ENCODE measurements at regions not wholly inside any gene's neighbourhood (a gene's known extent, or its start where the extent isn't known, plus 50 kb on each side); places are given as distances from the start of the nearest gene placed in this dataset.

GRCh38 chr5:164185000-164185399 lies 679.6 kb downstream of the MAT2B start:
- no peak for TF ChIP-seq CTCF (IDR thresholded peaks at IDR 0.05; ENCODE audit: extremely low read depth, low read depth, low read length)
- Histone ChIP-seq H3K79me2 (ENCODE audit: insufficient read depth, low read length) (no peaks in the 10 kb centered on the region), H2AFZ (ENCODE audit: low read length) (no peak overlapping the region), H4K20me1 (ENCODE audit: insufficient read depth, low read length) (no peaks in the 10 kb centered on the region), H3K4me3 (ENCODE audit: insufficient read depth, low read length) (no peak overlapping the region), H3K4me1 (ENCODE audit: insufficient read depth, low read length) (peaks cover 10% of the 10 kb centered on the region), H3K4me2 (ENCODE audit: insufficient read depth, low read length) (no peak overlapping the region), H3K9me3 (ENCODE audit: low read depth, low read length) (no peaks in the 10 kb centered on the region), H3K27me3 (ENCODE audit: insufficient read depth, low read length) (no peaks in the 10 kb centered on the region), H3K36me3 (ENCODE audit: insufficient read depth, low read length) (no peaks in the 10 kb centered on the region), H3K27ac (ENCODE audit: low read depth, low read length) (no peak overlapping the region)
- no peak for DNase-seq (ENCODE audit: insufficient read length, low spot score, missing footprints)

GRCh38 chr5:164186550-164186949 lies 681.1 kb downstream of the MAT2B start:
- H3K27me3 ChIP-seq (ENCODE audit: insufficient read depth, low read length), result no peaks in the 10 kb centered on the region
- no peaks in the 10 kb centered on the region for H3K9me3 ChIP-seq (ENCODE audit: low read depth, low read length)
- no peak overlapping the region for H3K27ac ChIP-seq (ENCODE audit: low read depth, low read length)
- no peaks in the 10 kb centered on the region for H3K36me3 ChIP-seq (ENCODE audit: insufficient read depth, low read length)
- no peak overlapping the region for H3K4me2 ChIP-seq (ENCODE audit: insufficient read depth, low read length)
- no peak overlapping the region for H2AFZ ChIP-seq (ENCODE audit: low read length)
- no peaks in the 10 kb centered on the region for H3K79me2 ChIP-seq (ENCODE audit: insufficient read depth, low read length)
- DNase-seq (ENCODE audit: insufficient read length, low spot score, missing footprints), result no peak
- no peak for TF ChIP-seq CTCF (IDR thresholded peaks at IDR 0.05; ENCODE audit: extremely low read depth, low read depth, low read length)
- no peak overlapping the region for H3K4me3 ChIP-seq (ENCODE audit: insufficient read depth, low read length)
- H4K20me1 ChIP-seq (ENCODE audit: insufficient read depth, low read length), result no peaks in the 10 kb centered on the region
- H3K4me1 ChIP-seq (ENCODE audit: insufficient read depth, low read length), result peaks cover 20% of the 10 kb centered on the region

GRCh38 chr5:164187785-164188184 lies 682.4 kb downstream of the MAT2B start:
- Histone ChIP-seq H3K27me3 (ENCODE audit: insufficient read depth, low read length) (no peaks in the 10 kb centered on the region), H4K20me1 (ENCODE audit: insufficient read depth, low read length) (no peaks in the 10 kb centered on the region), H3K79me2 (ENCODE audit: insufficient read depth, low read length) (no peaks in the 10 kb centered on the region), H2AFZ (ENCODE audit: low read length) (no peak overlapping the region), H3K9me3 (ENCODE audit: low read depth, low read length) (no peaks in the 10 kb centered on the region), H3K4me2 (ENCODE audit: insufficient read depth, low read length) (no peak overlapping the region), H3K27ac (ENCODE audit: low read depth, low read length) (peak overlapping the region; percentile 34), H3K36me3 (ENCODE audit: insufficient read depth, low read length) (no peaks in the 10 kb centered on the region), H3K4me3 (ENCODE audit: insufficient read depth, low read length) (no peak overlapping the region), H3K4me1 (ENCODE audit: insufficient read depth, low read length) (peaks cover 27% of the 10 kb centered on the region)
- no peak for DNase-seq (ENCODE audit: insufficient read length, low spot score, missing footprints)
- no peak for TF ChIP-seq CTCF (IDR thresholded peaks at IDR 0.05; ENCODE audit: extremely low read depth, low read depth, low read length)

GRCh38 chr5:164188733-164189148 lies 683.3 kb downstream of the MAT2B start:
- no peak for TF ChIP-seq CTCF (IDR thresholded peaks at IDR 0.05; ENCODE audit: extremely low read depth, low read depth, low read length)
- no peaks in the 10 kb centered on the region for H4K20me1 ChIP-seq (ENCODE audit: insufficient read depth, low read length)
- H3K27ac ChIP-seq (ENCODE audit: low read depth, low read length), result peak overlapping the region; percentile 34
- H3K36me3 ChIP-seq (ENCODE audit: insufficient read depth, low read length), result no peaks in the 10 kb centered on the region
- peak; percentile 4 for DNase-seq (ENCODE audit: insufficient read length, low spot score, missing footprints)
- no peak overlapping the region for H3K4me2 ChIP-seq (ENCODE audit: insufficient read depth, low read length)
- H3K4me3 ChIP-seq (ENCODE audit: insufficient read depth, low read length), result no peak overlapping the region
- no peaks in the 10 kb centered on the region for H3K79me2 ChIP-seq (ENCODE audit: insufficient read depth, low read length)
- no peak overlapping the region for H2AFZ ChIP-seq (ENCODE audit: low read length)
- peaks cover 17% of the 10 kb centered on the region for H3K4me1 ChIP-seq (ENCODE audit: insufficient read depth, low read length)
- no peaks in the 10 kb centered on the region for H3K9me3 ChIP-seq (ENCODE audit: low read depth, low read length)
- no peaks in the 10 kb centered on the region for H3K27me3 ChIP-seq (ENCODE audit: insufficient read depth, low read length)
